Ovary (tissue), 3 donors: ENCODE measurements at regions not wholly inside any gene's neighbourhood (a gene's known extent, or its start where the extent isn't known, plus 50 kb on each side); places are given as distances from the start of the nearest gene placed in this dataset.

Experiments
- CTCF ChIP-seq, 3 donors: fragments of 450-650 bp in 2 of 3; fragments of 200-600 bp in 1 of 3; IDR thresholded peaks; one replicate each; pipeline versions ENCODE4 v1.5.1 to v1.8.0; 2016 to 2022; ENCODE audit warnings: antibody characterized with exemption in 3 of 3, mild to moderate bottlenecking in 1 of 3
- EP300 ChIP-seq: sonication (generic); formaldehyde crosslinking; IDR thresholded peaks from one replicate; pipeline ENCODE4 v1.6.1; 2017; ENCODE audit warnings: antibody characterized with exemption
- donor health status: DM: no; HTN: no; CAD: no.

DNA sequence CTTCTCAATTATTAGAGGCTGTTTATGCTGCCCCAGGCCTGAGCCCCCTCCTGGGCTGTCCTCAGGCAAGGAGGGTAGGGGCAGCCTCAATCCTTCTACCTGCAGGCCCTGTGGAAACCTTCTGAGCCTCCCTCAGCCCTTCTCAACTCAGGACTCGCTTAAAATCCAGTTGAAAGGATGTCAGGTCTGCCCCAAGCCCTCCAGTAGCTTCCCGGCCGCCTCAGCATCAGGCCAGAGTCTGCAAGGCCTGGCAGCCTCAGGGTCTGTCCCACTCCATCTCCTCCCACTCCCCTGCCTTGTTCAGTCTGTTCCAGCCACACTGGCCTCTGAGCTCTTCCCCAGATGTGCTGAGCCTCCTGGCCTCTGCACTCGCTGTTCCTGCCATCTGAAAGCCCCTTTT, 52.2 kb downstream of the KATNIP start:
- no peak for TF ChIP-seq CTCF (IDR thresholded peaks at IDR 0.05)
- no peak for TF ChIP-seq EP300
